Left ventricle myocardium inferior (tissue), 1 donor: ENCODE measurements at regions not wholly inside any gene's neighbourhood (a gene's known extent, or its start where the extent isn't known, plus 50 kb on each side); places are given as distances from the start of the nearest gene placed in this dataset.

ENCODE experiments used
- DNase-seq: peaks from one replicate; pipeline ENCODE4 v3.0.0-alpha.2; 2020
- H3K27ac ChIP-seq: fragments of 200-600 bp; replicated peaks from 2 replicates; pipeline ENCODE4 v1.8.0; 2021
- H3K27me3 ChIP-seq: fragments of 200-600 bp; 2 replicates; pipeline ENCODE4 v1.8.0; 2021; ENCODE audit warnings: low read depth
- H3K36me3 ChIP-seq: fragments of 200-600 bp; 2 replicates; pipeline ENCODE4 v1.8.0; 2021
- H3K4me1 ChIP-seq: fragments of 200-600 bp; 2 replicates; pipeline ENCODE4 v1.8.0; 2021
- H3K4me3 ChIP-seq: fragments of 200-600 bp; 2 replicates; pipeline ENCODE4 v1.8.0; 2021; ENCODE audit warnings: mild to moderate bottlenecking, moderate library complexity
- H3K9me3 ChIP-seq: fragments of 200-600 bp; replicated peaks from 2 replicates; pipeline ENCODE4 v1.8.0; 2021
- intact Hi-C: fragments of 100-400 bp; cut with micrococcal nuclease; formaldehyde crosslinking; loops from one replicate; pipeline ENCODE4 v1.11.0; 2022
- TF ChIP-seq, protein P1 (sequence below): fragments of 200-600 bp; IDR thresholded peaks from 2 replicates; pipeline ENCODE4 v1.8.0; 2021; ENCODE audit warnings: antibody characterized with exemption, mild to moderate bottlenecking, borderline replicate concordance
- donor health status: DM: no; HTN: yes; CAD: no; lungs with severe emphysema.

DNA sequence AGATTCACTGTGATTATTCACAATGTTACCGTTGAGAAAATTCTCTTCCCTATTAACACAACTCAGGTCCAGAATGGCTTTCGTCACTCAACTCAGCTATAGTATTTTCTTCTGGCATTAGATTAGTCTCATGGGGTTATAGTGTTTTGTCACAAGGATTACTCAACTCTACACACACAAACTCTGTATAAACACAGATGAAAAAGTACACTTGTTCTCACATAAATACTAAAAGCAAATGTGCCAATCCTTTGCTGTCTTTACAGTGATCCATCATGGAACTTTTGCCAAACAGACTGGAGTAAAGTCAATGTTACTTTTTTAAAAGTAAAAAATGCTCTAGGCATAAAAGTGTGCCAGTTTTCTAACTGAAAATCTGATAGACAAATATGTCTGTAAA lies 267.6 kb downstream of the RBM43 start:
- H3K27ac ChIP-seq: no peak overlapping the region
- H3K4me1 ChIP-seq: no peaks in the 10 kb centered on the region
- TF ChIP-seq, protein P1, sequence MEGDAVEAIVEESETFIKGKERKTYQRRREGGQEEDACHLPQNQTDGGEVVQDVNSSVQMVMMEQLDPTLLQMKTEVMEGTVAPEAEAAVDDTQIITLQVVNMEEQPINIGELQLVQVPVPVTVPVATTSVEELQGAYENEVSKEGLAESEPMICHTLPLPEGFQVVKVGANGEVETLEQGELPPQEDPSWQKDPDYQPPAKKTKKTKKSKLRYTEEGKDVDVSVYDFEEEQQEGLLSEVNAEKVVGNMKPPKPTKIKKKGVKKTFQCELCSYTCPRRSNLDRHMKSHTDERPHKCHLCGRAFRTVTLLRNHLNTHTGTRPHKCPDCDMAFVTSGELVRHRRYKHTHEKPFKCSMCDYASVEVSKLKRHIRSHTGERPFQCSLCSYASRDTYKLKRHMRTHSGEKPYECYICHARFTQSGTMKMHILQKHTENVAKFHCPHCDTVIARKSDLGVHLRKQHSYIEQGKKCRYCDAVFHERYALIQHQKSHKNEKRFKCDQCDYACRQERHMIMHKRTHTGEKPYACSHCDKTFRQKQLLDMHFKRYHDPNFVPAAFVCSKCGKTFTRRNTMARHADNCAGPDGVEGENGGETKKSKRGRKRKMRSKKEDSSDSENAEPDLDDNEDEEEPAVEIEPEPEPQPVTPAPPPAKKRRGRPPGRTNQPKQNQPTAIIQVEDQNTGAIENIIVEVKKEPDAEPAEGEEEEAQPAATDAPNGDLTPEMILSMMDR: no peak
- H3K27me3 ChIP-seq: no peaks in the 10 kb centered on the region
- peaks cover 24% of the 10 kb centered on the region for H3K9me3 ChIP-seq
- H3K4me3 ChIP-seq: no peak overlapping the region
- no peak for DNase-seq
- H3K36me3 ChIP-seq: no peaks in the 10 kb centered on the region
- intact Hi-C loops: no loop called here

DNA sequence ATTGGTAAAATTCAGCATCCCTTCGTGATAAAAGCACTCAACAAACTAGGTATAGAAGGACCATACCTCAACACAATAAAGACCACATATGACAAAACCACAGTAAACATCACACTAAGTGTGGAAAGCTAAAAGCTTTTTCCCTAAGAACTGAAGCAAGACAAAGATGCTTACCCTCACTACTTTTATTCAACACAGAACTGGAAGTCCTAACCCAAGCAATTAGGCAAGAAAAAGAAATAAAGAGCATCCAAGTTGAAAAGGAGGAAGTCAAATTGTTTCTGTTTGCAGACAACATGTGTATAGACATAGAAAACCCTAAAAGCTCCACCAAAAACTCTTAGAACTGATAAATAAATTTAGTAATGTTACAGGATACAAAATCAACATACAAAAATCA lies 271.7 kb downstream of the RBM43 start:
- intact Hi-C loops: no loop called here
- no peak overlapping the region for H3K27ac ChIP-seq
- H3K36me3 ChIP-seq: no peaks in the 10 kb centered on the region
- no peaks in the 10 kb centered on the region for H3K4me1 ChIP-seq
- H3K9me3 ChIP-seq: peaks cover 52% of the 10 kb centered on the region
- DNase-seq: no peak
- no peak overlapping the region for H3K4me3 ChIP-seq
- TF ChIP-seq, protein P1: no peak
- no peaks in the 10 kb centered on the region for H3K27me3 ChIP-seq

DNA sequence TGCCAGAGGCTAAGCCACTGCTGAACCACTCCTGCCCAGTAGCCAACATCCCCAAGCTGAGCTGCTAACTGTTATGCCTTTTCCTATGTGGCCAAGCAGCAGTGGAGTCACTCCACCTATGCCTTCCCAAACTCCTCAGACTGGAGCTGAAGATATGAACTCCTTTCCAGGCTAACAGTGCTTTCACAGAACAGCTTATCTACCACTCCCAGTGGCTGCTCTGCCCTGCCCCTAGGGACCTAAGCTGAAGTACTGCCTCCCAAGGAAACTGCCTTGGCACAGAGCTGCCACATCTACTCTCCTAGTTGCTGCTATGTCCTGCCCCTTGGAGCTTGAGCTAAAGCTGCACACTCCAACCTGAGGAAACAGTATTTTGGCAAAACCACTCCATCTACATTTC lies 275.9 kb downstream of the RBM43 start:
- no peak for DNase-seq
- TF ChIP-seq, protein P1: no peak
- intact Hi-C loops: no loop called here
- H3K9me3 ChIP-seq: peaks cover 44% of the 10 kb centered on the region
- H3K36me3 ChIP-seq: no peaks in the 10 kb centered on the region
- H3K4me3 ChIP-seq: no peak overlapping the region
- H3K27me3 ChIP-seq: no peaks in the 10 kb centered on the region
- H3K4me1 ChIP-seq: no peaks in the 10 kb centered on the region
- no peak overlapping the region for H3K27ac ChIP-seq

DNA sequence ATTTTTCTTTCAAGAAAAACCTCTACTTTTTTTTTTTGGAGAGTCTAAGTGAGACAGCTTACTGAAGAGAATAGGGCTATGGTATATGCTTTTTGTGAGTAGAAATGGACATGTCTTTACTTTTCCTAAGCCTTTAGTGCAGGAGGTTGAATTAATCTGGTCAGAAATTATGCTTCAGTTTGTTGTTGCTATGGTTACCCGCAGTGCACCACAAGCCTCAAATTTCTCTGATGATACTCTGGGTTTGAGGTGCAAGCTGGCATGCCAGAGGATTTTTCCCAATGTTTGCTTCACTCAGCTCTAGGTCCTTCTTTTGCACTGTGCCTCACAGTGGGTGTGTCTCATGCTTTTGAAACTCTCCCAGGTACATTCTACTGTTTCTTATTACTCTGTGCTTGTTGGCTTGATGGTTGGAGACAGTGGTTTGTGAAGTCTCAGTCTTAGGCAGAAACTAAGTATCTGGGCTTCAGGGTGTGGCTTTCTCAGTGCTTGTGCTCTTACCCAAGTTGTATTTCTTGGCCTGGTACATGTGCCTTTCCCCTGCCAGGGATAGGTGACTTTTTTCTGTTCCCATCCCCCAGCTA lies 278.3 kb downstream of the RBM43 start:
- TF ChIP-seq, protein P1: no peak
- no peak for DNase-seq
- H3K27me3 ChIP-seq: no peaks in the 10 kb centered on the region
- no peak overlapping the region for H3K4me3 ChIP-seq
- H3K4me1 ChIP-seq: no peaks in the 10 kb centered on the region
- no peaks in the 10 kb centered on the region for H3K36me3 ChIP-seq
- peaks cover 21% of the 10 kb centered on the region for H3K9me3 ChIP-seq
- H3K27ac ChIP-seq: no peak overlapping the region
- intact Hi-C loops: no loop called here

DNA sequence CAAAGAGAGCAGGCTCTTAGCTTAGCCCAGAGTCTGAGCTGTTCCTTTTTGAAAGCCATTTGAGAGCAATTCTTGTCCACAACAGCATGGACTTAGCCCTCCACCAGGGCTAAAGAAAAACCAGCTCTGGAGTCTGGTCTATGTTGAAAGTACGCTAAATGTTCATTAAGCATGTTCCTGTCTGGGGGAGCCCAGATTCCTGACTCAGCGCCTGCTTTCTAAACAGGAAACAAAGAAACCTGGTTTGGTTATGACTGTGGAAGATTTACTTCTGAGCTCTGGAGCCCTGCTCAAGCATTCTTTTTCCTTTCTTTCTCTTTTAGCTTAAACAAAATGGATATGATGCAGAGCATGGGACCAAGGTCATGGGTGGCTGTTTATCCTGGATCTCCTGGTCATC lies 279.8 kb downstream of the RBM43 start:
- no peaks in the 10 kb centered on the region for H3K27me3 ChIP-seq
- DNase-seq: no peak
- intact Hi-C loops: no loop called here
- no peaks in the 10 kb centered on the region for H3K4me1 ChIP-seq
- no peak overlapping the region for H3K27ac ChIP-seq
- no peak overlapping the region for H3K4me3 ChIP-seq
- no peaks in the 10 kb centered on the region for H3K36me3 ChIP-seq
- TF ChIP-seq, protein P1: no peak
- peaks cover 5% of the 10 kb centered on the region for H3K9me3 ChIP-seq
